Activated CD8-positive, alpha-beta T cell treated with anti-CD3 and anti-CD28 coated beads for 36 hours (primary cell): ENCODE measurements at regions not wholly inside any gene's neighbourhood (a gene's known extent, or its start where the extent isn't known, plus 50 kb on each side); places are given as distances from the start of the nearest gene placed in this dataset.

Experiments
- ATAC-seq: fragments of 200-7000 bp; cut with Tn5 transposase; one replicate; pipeline ENCODE4 v1.10.0; 2021; ENCODE audit warnings: mild to moderate bottlenecking, moderate library complexity
- CTCF ChIA-PET: fragments of 350-600 bp; sonication (Branson Sonifier 250); formaldehyde crosslinking; loops from one replicate; lab custom pipeline; 2021; ENCODE audit warnings: antibody characterized with exemption; lab: Charles Lee
- POLR2A ChIA-PET: fragments of 350-600 bp; sonication (Branson Sonifier 250); formaldehyde crosslinking; loops from one replicate; lab custom pipeline; 2021; ENCODE audit warnings: antibody characterized with exemption; lab: Charles Lee
- DNase-seq: peaks from one replicate; pipeline ENCODE4 v3.0.0-alpha.2; 2020
- H3K27ac Mint-ChIP-seq: one replicate; pipeline ENCODE4 v1.8.0; 2021; ENCODE audit warnings: mild to moderate bottlenecking, mixed read lengths
- H3K27me3 Mint-ChIP-seq: one replicate; pipeline ENCODE4 v1.8.0; 2021; ENCODE audit warnings: mixed read lengths
- H3K36me3 Mint-ChIP-seq: one replicate; pipeline ENCODE4 v1.8.0; 2021; ENCODE audit warnings: low read depth, mixed read lengths
- H3K4me1 Mint-ChIP-seq: one replicate; pipeline ENCODE4 v1.8.0; 2021; ENCODE audit warnings: low read depth, mixed read lengths
- H3K4me3 Mint-ChIP-seq: one replicate; pipeline ENCODE4 v1.8.0; 2021; ENCODE audit warnings: mild to moderate bottlenecking, moderate library complexity, mixed read lengths
- H3K9me3 Mint-ChIP-seq: one replicate; pipeline ENCODE4 v1.8.0; 2021; ENCODE audit warnings: mixed read lengths
- CTCF ChIP-seq: fragments of 200-600 bp; IDR thresholded peaks from one replicate; pipeline ENCODE4 v1.8.0; 2022; ENCODE audit warnings: antibody characterized with exemption, mild to moderate bottlenecking
- intact Hi-C: fragments of 100-400 bp; cut with micrococcal nuclease; formaldehyde crosslinking; loops from one replicate; pipeline ENCODE4 v1.10.0; 2022

- POLR2A ChIA-PET, result no interaction called here
Observed at GRCh38 chr3:150150633-150151032, 179.9 kb upstream of the PFN2 start.

GRCh38 chr3:150149651-150150051 lies 179.0 kb upstream of the PFN2 start:
- Mint-ChIP-seq H3K4me1 (peaks cover 8% of the 10 kb centered on the region), H3K9me3 (no peaks in the 10 kb centered on the region), H3K27me3 (peaks cover 28% of the 10 kb centered on the region), H3K27ac (no peak overlapping the region), H3K4me3 (no peak overlapping the region), H3K36me3 (no peaks in the 10 kb centered on the region)
- no peak for ATAC-seq
- CTCF ChIA-PET, result interaction anchor here (1.2 kb wide), 1 partner anchor 35 kb away, joined by 4 read pairs; no protein-coding TSS in a partner anchor
- TF ChIP-seq CTCF, result no peak
- intact Hi-C loops, result no loop called here
- POLR2A ChIA-PET, result no interaction called here
- DNase-seq, result no peak

More at GRCh38 chr3:150150633-150151032, 179.9 kb upstream of the PFN2 start:
- ATAC-seq (no peak), DNase-seq (no peak)
- peaks cover 30% of the 10 kb centered on the region for H3K27me3 Mint-ChIP-seq
- H3K27ac Mint-ChIP-seq, result no peak overlapping the region
- no peak for TF ChIP-seq CTCF
- peaks cover 8% of the 10 kb centered on the region for H3K4me1 Mint-ChIP-seq
- H3K4me3 Mint-ChIP-seq, result no peak overlapping the region
- intact Hi-C loops, result no loop called here
- H3K36me3 Mint-ChIP-seq, result no peaks in the 10 kb centered on the region
- H3K9me3 Mint-ChIP-seq, result no peaks in the 10 kb centered on the region
- CTCF ChIA-PET, result no interaction called here

- intact Hi-C loops, result no loop called here
- no peak for TF ChIP-seq CTCF
- ATAC-seq (no peak), DNase-seq (no peak)
- Mint-ChIP-seq H3K36me3 (no peaks in the 10 kb centered on the region), H3K27me3 (peaks cover 30% of the 10 kb centered on the region), H3K27ac (no peak overlapping the region), H3K4me3 (no peak overlapping the region), H3K9me3 (no peaks in the 10 kb centered on the region), H3K4me1 (peaks cover 8% of the 10 kb centered on the region)
- ChIA-PET POLR2A (interaction anchor here (0.7 kb wide), 1 partner anchor 23 kb away, joined by 3 read pairs; no protein-coding TSS in a partner anchor), CTCF (no interaction called here)
Observed at GRCh38 chr3:150148227-150148626, 177.5 kb upstream of the PFN2 start.

GRCh38 chr3:150147776-150148175 lies 177.1 kb upstream of the PFN2 start:
- Mint-ChIP-seq H3K36me3 (no peaks in the 10 kb centered on the region), H3K9me3 (no peaks in the 10 kb centered on the region), H3K4me3 (no peak overlapping the region), H3K4me1 (peaks cover 8% of the 10 kb centered on the region), H3K27me3 (peaks cover 27% of the 10 kb centered on the region), H3K27ac (no peak overlapping the region)
- no peak for TF ChIP-seq CTCF
- ChIA-PET CTCF (no interaction called here), POLR2A (no interaction called here)
- ATAC-seq (no peak), DNase-seq (no peak)
- intact Hi-C loops, result no loop called here

GRCh38 chr3:150146991-150147761 lies 176.5 kb upstream of the PFN2 start:
- DNase-seq (peak; percentile 35), ATAC-seq (peak; percentile 83)
- POLR2A ChIA-PET, result no interaction called here
- no peak for TF ChIP-seq CTCF
- intact Hi-C loops, result no loop called here
- no peak overlapping the region for H3K4me3 Mint-ChIP-seq
- H3K27ac Mint-ChIP-seq, result no peak overlapping the region
- no peaks in the 10 kb centered on the region for H3K36me3 Mint-ChIP-seq
- H3K9me3 Mint-ChIP-seq, result no peaks in the 10 kb centered on the region
- CTCF ChIA-PET, result no interaction called here
- H3K27me3 Mint-ChIP-seq, result peaks cover 23% of the 10 kb centered on the region
- H3K4me1 Mint-ChIP-seq, result peaks cover 8% of the 10 kb centered on the region
